H9 (cell line): ENCODE measurements at regions not wholly inside any gene's neighbourhood (a gene's known extent, or its start where the extent isn't known, plus 50 kb on each side); places are given as distances from the start of the nearest gene placed in this dataset.

Experiments
- DNase-seq: peaks from one replicate; pipeline ENCODE4 v3.0.0-alpha.2; 2017
- H2AFZ ChIP-seq: one replicate; pipeline ENCODE4 v1.6.1; 2013; ENCODE audit warnings: mild to moderate bottlenecking, low read length, control low read depth, moderate library complexity
- H2AK5ac ChIP-seq: 2 replicates; pipeline ENCODE4 v1.6.1; 2013; ENCODE audit warnings: low read length, control low read depth, mixed read lengths; ENCODE audit not compliant: insufficient read length
- H2BK120ac ChIP-seq: one replicate; pipeline ENCODE4 v1.6.1; 2013; ENCODE audit warnings: low read depth, mild to moderate bottlenecking, low read length, control low read depth, inconsistent platforms; ENCODE audit not compliant: poor library complexity, severe bottlenecking
- H2BK12ac ChIP-seq: 2 replicates; pipeline ENCODE4 v1.6.1; 2013; ENCODE audit warnings: low read length, control low read depth, mixed read lengths, low read depth; ENCODE audit not compliant: insufficient read length
- H2BK15ac ChIP-seq: 2 replicates; pipeline ENCODE4 v1.6.1; 2013; ENCODE audit warnings: low read depth, low read length, control low read depth
- H2BK20ac ChIP-seq: one replicate; pipeline ENCODE4 v1.6.1; 2013; ENCODE audit warnings: low read depth, mild to moderate bottlenecking, low read length, control low read depth, inconsistent platforms; ENCODE audit not compliant: poor library complexity, severe bottlenecking
- H2BK5ac ChIP-seq: 2 replicates; pipeline ENCODE4 v1.6.1; 2013; ENCODE audit warnings: low read length, control low read depth, mixed read lengths; ENCODE audit not compliant: insufficient read length
- H3K14ac ChIP-seq: 2 replicates; pipeline ENCODE4 v1.6.1; 2013; ENCODE audit warnings: low read length, control low read depth; ENCODE audit not compliant: insufficient read depth
- H3K18ac ChIP-seq: 2 replicates; pipeline ENCODE4 v1.6.1; 2013; ENCODE audit warnings: low read depth, mild to moderate bottlenecking, mixed read lengths, low read length, control low read depth; ENCODE audit not compliant: insufficient read length
- H3K23ac ChIP-seq: 2 replicates; pipeline ENCODE4 v1.6.1; 2013; ENCODE audit warnings: low read length, control low read depth, mixed read lengths, low read depth; ENCODE audit not compliant: insufficient read length
- H3K23me2 ChIP-seq: 2 replicates; pipeline ENCODE4 v1.6.1; 2013; ENCODE audit warnings: low read depth, mild to moderate bottlenecking, mixed read lengths, low read length, control low read depth; ENCODE audit not compliant: insufficient read length, poor library complexity, severe bottlenecking
- H3K27ac ChIP-seq: 2 replicates; pipeline ENCODE4 v1.5.1; 2013; ENCODE audit warnings: low read length, control low read depth, mixed read lengths, low read depth; ENCODE audit not compliant: insufficient read length
- H3K27me3 ChIP-seq: 2 replicates; pipeline ENCODE4 v1.6.1; 2013; ENCODE audit warnings: low read length, control low read depth, inconsistent platforms; ENCODE audit not compliant: insufficient read depth
- H3K4ac ChIP-seq: 2 replicates; pipeline ENCODE4 v1.6.1; 2013; ENCODE audit warnings: low read depth, mild to moderate bottlenecking, control low read depth, inconsistent platforms, low read length, moderate library complexity
- H3K4me1 ChIP-seq: 2 replicates; pipeline ENCODE4 v1.6.1; 2013; ENCODE audit warnings: low read length, control low read depth, inconsistent platforms; ENCODE audit not compliant: insufficient read depth
- H3K4me2 ChIP-seq: 2 replicates; pipeline ENCODE4 v1.6.1; 2013; ENCODE audit warnings: low read length, control low read depth, mixed read lengths; ENCODE audit not compliant: insufficient read length, insufficient read depth
- H3K56ac ChIP-seq: 2 replicates; pipeline ENCODE4 v1.6.1; 2013; ENCODE audit warnings: low read depth, mild to moderate bottlenecking, mixed read lengths, low read length, control low read depth; ENCODE audit not compliant: insufficient read length
- H3K79me1 ChIP-seq: 2 replicates; pipeline ENCODE4 v1.6.1; 2013; ENCODE audit warnings: low read depth, mild to moderate bottlenecking, moderate library complexity, low read length, control low read depth, inconsistent platforms; ENCODE audit not compliant: insufficient read depth, poor library complexity, severe bottlenecking
- H3K79me2 ChIP-seq: 2 replicates; pipeline ENCODE4 v1.6.1; 2013; ENCODE audit warnings: low read length, control low read depth, inconsistent platforms; ENCODE audit not compliant: insufficient read depth
- H3K9ac ChIP-seq: 2 replicates; pipeline ENCODE4 v1.6.1; 2013; ENCODE audit warnings: low read length, control low read depth, mixed read lengths; ENCODE audit not compliant: insufficient read length; ENCODE audit errors: extremely low read depth
- H3K9me3 ChIP-seq: one replicate; pipeline ENCODE4 v1.6.1; 2013; ENCODE audit warnings: low read depth, low read length, inconsistent platforms; ENCODE audit not compliant: control insufficient read depth
- H3T11ph ChIP-seq: one replicate; pipeline ENCODE4 v1.6.1; 2013; ENCODE audit warnings: mild to moderate bottlenecking, low read length, control low read depth, inconsistent platforms
- H4K20me1 ChIP-seq: one replicate; pipeline ENCODE4 v1.6.1; 2013; ENCODE audit not compliant: control insufficient read depth, insufficient read length, insufficient read depth
- H4K5ac ChIP-seq: 2 replicates; pipeline ENCODE4 v1.6.1; 2013; ENCODE audit warnings: low read depth, mild to moderate bottlenecking, mixed read lengths, low read length, control low read depth; ENCODE audit not compliant: insufficient read length
- H4K8ac ChIP-seq: replicated peaks from 2 replicates; pipeline ENCODE4 v1.6.1; 2013; ENCODE audit warnings: low read length, control low read depth, mixed read lengths, low read depth; ENCODE audit not compliant: insufficient read length
- H4K91ac ChIP-seq: 2 replicates; pipeline ENCODE4 v1.6.1; 2013; ENCODE audit warnings: low read depth, mild to moderate bottlenecking, moderate library complexity, mixed read lengths, low read length, control low read depth; ENCODE audit not compliant: insufficient read length
- H3K27ac Mint-ChIP-seq, 3 experiments: 2 replicates in 2 of 3; 3 replicates in 1 of 3; pipeline ENCODE4 v1.8.0; 2020 to 2021; ENCODE audit warnings: mixed read lengths in 3 of 3, mild to moderate bottlenecking in 1 of 3, moderate library complexity in 1 of 3
- H3K27me3 Mint-ChIP-seq: 2 replicates; pipeline ENCODE4 v1.8.0; 2021; ENCODE audit warnings: low read depth, mild to moderate bottlenecking, moderate library complexity, mixed read lengths
- H3K36me3 Mint-ChIP-seq, 3 experiments: 2 replicates in 2 of 3; 3 replicates in 1 of 3; pipeline ENCODE4 v1.8.0; 2020 to 2021; ENCODE audit warnings: low read depth in 3 of 3, mixed read lengths in 3 of 3; ENCODE audit not compliant: insufficient read depth in 1 of 3
- H3K4me1 Mint-ChIP-seq, 2 experiments: 2 replicates each; pipeline ENCODE4 v1.8.0; 2020; ENCODE audit warnings: mixed read lengths in 2 of 2
- H3K4me3 Mint-ChIP-seq, 2 experiments: 2 replicates in 1 of 2; 3 replicates in 1 of 2; pipeline ENCODE4 v1.8.0; 2020 to 2021; ENCODE audit warnings: mild to moderate bottlenecking in 2 of 2, mixed read lengths in 2 of 2, moderate library complexity in 1 of 2
- H3K9me3 Mint-ChIP-seq, 2 experiments: 2 replicates in 1 of 2; 3 replicates in 1 of 2; pipeline ENCODE4 v1.8.0; 2020; ENCODE audit warnings: mild to moderate bottlenecking in 2 of 2, mixed read lengths in 2 of 2, moderate library complexity in 1 of 2
- CTCF ChIP-seq: fragments of 200-600 bp; sonication (generic); conservative IDR thresholded peaks from 3 replicates; pipeline ENCODE4 v1.8.0; 2021; ENCODE audit warnings: antibody characterized with exemption, mild to moderate bottlenecking
- WGBS: extraction: QIAGEN DNeasy Blood & Tissue Kit; methylation state at CpG from one replicate; pipeline ENCODE4 v1.1.7; 2013; ENCODE audit warnings: missing lambda C conversion rate, low lambda C conversion rate, mixed read lengths; ENCODE audit not compliant: insufficient read length; ENCODE audit errors: extremely low coverage; 5-methylcytosine and 5-hydroxymethylcytosine counted together

- Histone ChIP-seq H3K23me2 (no peaks in the 10 kb centered on the region), H3K14ac (no peak overlapping the region), H2BK5ac (no peak overlapping the region), H3K79me2 (no peaks in the 10 kb centered on the region), H3K56ac (no peak overlapping the region), H3K9ac (no peak overlapping the region), H3K18ac (no peak overlapping the region), H3K27me3 (no peaks in the 10 kb centered on the region), H3K79me1 (no peaks in the 10 kb centered on the region), H3K4ac (no peak overlapping the region), H4K20me1 (no peaks in the 10 kb centered on the region), H3K9me3 (no peaks in the 10 kb centered on the region), H4K5ac (no peak overlapping the region), H3K23ac (no peak overlapping the region), H2BK12ac (no peak overlapping the region), H3K4me2 (no peak overlapping the region), H3K27ac (no peak overlapping the region), H3T11ph (no peak overlapping the region), H4K91ac (no peak overlapping the region), H2BK120ac (no peak overlapping the region), H2BK20ac (no peak overlapping the region), H2AK5ac (no peak overlapping the region), H2BK15ac (no peak overlapping the region), H4K8ac (no peak overlapping the region), H2AFZ (no peak overlapping the region), H3K4me1 (no peaks in the 10 kb centered on the region)
- Mint-ChIP-seq H3K4me1 (peaks cover 13 to 18% of the 10 kb centered on the region in 2 experiments), H3K4me3 (no peak overlapping the region), H3K27me3 (peaks cover 9% of the 10 kb centered on the region), H3K36me3 (no peaks in the 10 kb centered on the region; a peak in 2 of 7 replicates), H3K27ac (peak overlapping the region in 1 of 3 experiments; percentile 34; a peak in 2 of 7 replicates), H3K9me3 (no peaks in the 10 kb centered on the region)
- TF ChIP-seq CTCF, result no peak
- no CpG with 5 or more reads among the region's 2 CpGs for WGBS
- no peak for DNase-seq
Observed at GRCh38 chr16:5461574-5461973, 364.0 kb upstream of the EEF2KMT start.
